Caco-2 (cell line): ENCODE measurements at regions not wholly inside any gene's neighbourhood (a gene's known extent, or its start where the extent isn't known, plus 50 kb on each side); places are given as distances from the start of the nearest gene placed in this dataset.

ENCODE experiments used
- BruUV-seq: library from RNA; stranded (reverse); fragments of 400-500 nt; replicated peaks from 2 replicates; lab custom pipeline; 2021; lab: Mats Ljungman, UMichigan
- CTCF ChIA-PET: fragments of 300-600 bp; sonication (Branson Sonifier 250); formaldehyde crosslinking; loops from one replicate; lab custom pipeline; 2022; ENCODE audit warnings: antibody characterized with exemption; lab: Charles Lee
- POLR2A ChIA-PET: fragments of 300-600 bp; sonication (Branson Sonifier 250); formaldehyde crosslinking; loops from one replicate; lab custom pipeline; 2022; ENCODE audit warnings: antibody characterized with exemption; lab: Charles Lee
- DNase-seq, 2 experiments: peaks; one replicate each; pipeline versions ENCODE4 v3.0.0 to v3.0.0-alpha.2; 2020 to 2022
- H3K27me3 ChIP-seq: replicated peaks from 2 replicates; pipeline ENCODE4 v1.6.0; 2011; ENCODE audit warnings: low read length; ENCODE audit not compliant: control insufficient read depth, insufficient read depth
- H3K36me3 ChIP-seq: 2 replicates; pipeline ENCODE4 v1.5.1; 2011; ENCODE audit warnings: low read length; ENCODE audit not compliant: control insufficient read depth, insufficient read depth
- H3K4me1 ChIP-seq: fragments of 250-450 bp; sonication (Bioruptor Pico); 2 replicates; pipeline ENCODE4 v1.5.1; 2020; ENCODE audit warnings: mild to moderate bottlenecking
- H3K4me3 ChIP-seq: 2 replicates; pipeline ENCODE4 v1.5.1; 2011; ENCODE audit warnings: low read depth, mild to moderate bottlenecking, control low read depth, low read length
- H3K9me3 ChIP-seq: fragments of 250-450 bp; sonication (Bioruptor Pico); 2 replicates; pipeline ENCODE4 v1.5.1; 2020; ENCODE audit warnings: mild to moderate bottlenecking, moderate library complexity
- H3K27ac Mint-ChIP-seq: one replicate; pipeline ENCODE4 v1.8.0; 2022; ENCODE audit warnings: mixed read lengths; ENCODE audit not compliant: unreplicated experiment
- H3K27me3 Mint-ChIP-seq: one replicate; pipeline ENCODE4 v1.8.0; 2022; ENCODE audit warnings: mixed read lengths; ENCODE audit not compliant: insufficient read depth, unreplicated experiment
- H3K36me3 Mint-ChIP-seq: one replicate; pipeline ENCODE4 v1.8.0; 2022; ENCODE audit warnings: mild to moderate bottlenecking, mixed read lengths; ENCODE audit not compliant: insufficient read depth, unreplicated experiment
- H3K4me1 Mint-ChIP-seq: one replicate; pipeline ENCODE4 v1.8.0; 2022; ENCODE audit warnings: low read depth, mixed read lengths; ENCODE audit not compliant: unreplicated experiment
- H3K4me3 Mint-ChIP-seq: one replicate; pipeline ENCODE4 v1.8.0; 2022; ENCODE audit warnings: mild to moderate bottlenecking, moderate library complexity, mixed read lengths; ENCODE audit not compliant: unreplicated experiment
- H3K9me3 Mint-ChIP-seq: one replicate; pipeline ENCODE4 v1.8.0; 2022; ENCODE audit warnings: mixed read lengths; ENCODE audit not compliant: unreplicated experiment
- intact Hi-C: fragments of 100-400 bp; cut with micrococcal nuclease; formaldehyde crosslinking; loops from one replicate; pipeline ENCODE4 v1.10.0; 2022; ENCODE audit not compliant: unreplicated experiment
- TF ChIP-seq, protein P1 (sequence below), 2 experiments: fragments of 200-600 bp in 1 of 2; IDR thresholded peaks; 1 replicate in 1 of 2; 2 replicates in 1 of 2; pipeline versions ENCODE4 v1.5.1 to v1.8.0; 2011 to 2022; ENCODE audit warnings: antibody characterized with exemption in 1 of 2, control low read depth in 1 of 2, inconsistent platforms in 1 of 2, low read depth in 1 of 2, low read length in 1 of 2, mild to moderate bottlenecking in 1 of 2, moderate library complexity in 1 of 2; ENCODE audit not compliant: insufficient read depth in 1 of 2, severe bottlenecking in 1 of 2, unreplicated experiment in 1 of 2

DNA sequence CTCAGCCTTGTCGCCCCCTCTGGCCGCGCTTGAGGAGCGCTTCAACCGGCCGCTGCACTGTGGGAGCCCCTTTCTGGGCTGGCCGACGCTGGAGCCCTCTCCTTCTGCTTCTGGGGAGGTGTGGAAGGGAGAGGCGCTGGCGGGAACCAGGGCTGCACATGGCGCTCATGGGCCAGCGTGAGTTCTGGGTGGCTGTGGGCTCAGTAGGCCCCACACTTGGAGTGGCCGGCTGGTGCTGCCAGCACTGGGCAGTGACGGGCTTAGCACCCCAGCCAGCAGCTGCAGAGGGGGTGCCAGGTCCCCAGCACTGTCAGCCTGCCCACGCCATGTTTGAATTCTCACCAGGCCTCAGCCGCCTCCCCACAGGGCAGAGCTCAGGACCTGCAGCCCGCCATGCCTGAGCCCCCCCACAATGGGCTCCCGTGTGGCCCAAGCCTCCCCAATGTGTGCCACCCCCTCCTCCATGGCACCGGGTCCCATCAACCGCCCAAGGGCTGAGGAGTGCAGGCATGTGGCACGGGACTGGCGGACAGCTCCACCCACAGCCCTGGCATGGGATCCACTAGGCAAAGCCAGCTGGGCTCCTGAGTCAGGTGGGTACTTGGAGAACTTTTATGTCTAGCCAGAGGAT lies 615.2 kb downstream of the TRIML1 start:
- Histone ChIP-seq H3K4me1 (no peaks in the 10 kb centered on the region), H3K9me3 (no peaks in the 10 kb centered on the region), H3K4me3 (no peak overlapping the region), H3K27me3 (no peaks in the 10 kb centered on the region), H3K36me3 (no peaks in the 10 kb centered on the region)
- CTCF ChIA-PET = no interaction called here
- no TSS peak for BruUV-seq
- H3K27me3 Mint-ChIP-seq = no peaks in the 10 kb centered on the region
- no peak overlapping the region for H3K4me3 Mint-ChIP-seq
- no peak for DNase-seq
- no peaks in the 10 kb centered on the region for H3K36me3 Mint-ChIP-seq
- TF ChIP-seq, protein P1, sequence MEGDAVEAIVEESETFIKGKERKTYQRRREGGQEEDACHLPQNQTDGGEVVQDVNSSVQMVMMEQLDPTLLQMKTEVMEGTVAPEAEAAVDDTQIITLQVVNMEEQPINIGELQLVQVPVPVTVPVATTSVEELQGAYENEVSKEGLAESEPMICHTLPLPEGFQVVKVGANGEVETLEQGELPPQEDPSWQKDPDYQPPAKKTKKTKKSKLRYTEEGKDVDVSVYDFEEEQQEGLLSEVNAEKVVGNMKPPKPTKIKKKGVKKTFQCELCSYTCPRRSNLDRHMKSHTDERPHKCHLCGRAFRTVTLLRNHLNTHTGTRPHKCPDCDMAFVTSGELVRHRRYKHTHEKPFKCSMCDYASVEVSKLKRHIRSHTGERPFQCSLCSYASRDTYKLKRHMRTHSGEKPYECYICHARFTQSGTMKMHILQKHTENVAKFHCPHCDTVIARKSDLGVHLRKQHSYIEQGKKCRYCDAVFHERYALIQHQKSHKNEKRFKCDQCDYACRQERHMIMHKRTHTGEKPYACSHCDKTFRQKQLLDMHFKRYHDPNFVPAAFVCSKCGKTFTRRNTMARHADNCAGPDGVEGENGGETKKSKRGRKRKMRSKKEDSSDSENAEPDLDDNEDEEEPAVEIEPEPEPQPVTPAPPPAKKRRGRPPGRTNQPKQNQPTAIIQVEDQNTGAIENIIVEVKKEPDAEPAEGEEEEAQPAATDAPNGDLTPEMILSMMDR (IDR thresholded peaks at IDR 0.05; ENCODE audit: insufficient read depth in 1 of 2, low read depth in 1 of 2, low read length in 1 of 2, severe bottlenecking in 1 of 2, unreplicated experiment in 1 of 2) = no peak
- POLR2A ChIA-PET = no interaction called here
- H3K4me1 Mint-ChIP-seq = no peaks in the 10 kb centered on the region
- intact Hi-C loops = no loop called here
- peaks cover 19% of the 10 kb centered on the region for H3K9me3 Mint-ChIP-seq
- H3K27ac Mint-ChIP-seq = no peak overlapping the region

DNA sequence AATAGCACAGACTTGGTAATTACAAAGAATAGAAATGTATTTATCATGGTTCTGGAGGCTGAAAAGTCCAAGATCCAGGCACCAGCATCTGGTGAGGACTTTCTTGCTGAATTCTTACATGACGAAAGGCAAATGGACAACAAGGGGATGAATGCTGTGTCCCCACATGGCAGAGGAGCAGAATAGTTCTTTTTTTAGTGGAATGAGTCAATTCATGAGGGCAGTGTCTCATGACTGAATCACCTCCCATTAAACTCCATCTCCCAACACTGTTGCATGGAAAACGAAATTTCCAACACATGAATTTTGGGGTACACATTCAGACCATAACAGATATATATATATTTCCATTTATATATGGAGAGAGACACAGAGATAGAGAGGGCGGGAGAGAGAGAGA lies 628.3 kb downstream of the TRIML1 start:
- H3K36me3 Mint-ChIP-seq = no peaks in the 10 kb centered on the region
- H3K4me1 Mint-ChIP-seq = no peaks in the 10 kb centered on the region
- H3K4me3 Mint-ChIP-seq = no peak overlapping the region
- no peaks in the 10 kb centered on the region for H3K27me3 Mint-ChIP-seq
- Histone ChIP-seq H3K27me3 (no peaks in the 10 kb centered on the region), H3K36me3 (no peaks in the 10 kb centered on the region), H3K4me1 (no peaks in the 10 kb centered on the region), H3K4me3 (no peak overlapping the region), H3K9me3 (no peaks in the 10 kb centered on the region; the same call in 1 of the 2 replicates)
- H3K27ac Mint-ChIP-seq = no peak overlapping the region
- no peak for DNase-seq
- intact Hi-C loops = no loop called here
- POLR2A ChIA-PET = no interaction called here
- H3K9me3 Mint-ChIP-seq = peaks cover 8% of the 10 kb centered on the region
- TF ChIP-seq, protein P1 (IDR thresholded peaks at IDR 0.05; ENCODE audit: insufficient read depth in 1 of 2, low read depth in 1 of 2, low read length in 1 of 2, severe bottlenecking in 1 of 2, unreplicated experiment in 1 of 2) = no peak
- BruUV-seq = no TSS peak
- CTCF ChIA-PET = no interaction called here

DNA sequence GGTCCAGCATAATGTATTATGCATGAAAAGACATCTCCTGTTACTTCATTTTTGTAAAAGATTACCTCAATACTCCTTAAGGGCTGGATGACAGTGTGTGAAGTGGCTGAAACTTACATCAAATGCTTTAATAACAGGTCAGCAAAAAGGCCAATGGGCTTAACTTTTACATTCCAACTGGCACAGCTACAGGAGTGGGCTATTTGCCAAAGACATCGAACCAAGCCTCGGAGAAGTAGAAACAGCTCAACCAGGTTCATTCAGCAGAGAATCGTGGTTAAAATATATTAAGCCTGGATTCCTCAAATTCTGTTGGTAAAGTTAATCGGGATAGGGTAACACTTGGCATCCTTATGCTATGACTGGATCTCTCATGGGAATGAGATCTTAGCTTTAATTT lies 639.7 kb downstream of the TRIML1 start:
- Mint-ChIP-seq H3K27me3 (no peaks in the 10 kb centered on the region), H3K36me3 (no peaks in the 10 kb centered on the region), H3K27ac (no peak overlapping the region), H3K9me3 (no peaks in the 10 kb centered on the region), H3K4me1 (no peaks in the 10 kb centered on the region), H3K4me3 (no peak overlapping the region)
- no peaks in the 10 kb centered on the region for H3K4me1 ChIP-seq
- no peak for DNase-seq
- H3K9me3 ChIP-seq = no peaks in the 10 kb centered on the region
- ChIA-PET POLR2A (no interaction called here), CTCF (no interaction called here)
- TF ChIP-seq, protein P1 (IDR thresholded peaks at IDR 0.05; ENCODE audit: insufficient read depth in 1 of 2, low read depth in 1 of 2, low read length in 1 of 2, severe bottlenecking in 1 of 2, unreplicated experiment in 1 of 2) = no peak
- intact Hi-C loops = no loop called here
- no peaks in the 10 kb centered on the region for H3K27me3 ChIP-seq
- H3K4me3 ChIP-seq = no peak overlapping the region
- no peaks in the 10 kb centered on the region for H3K36me3 ChIP-seq
- no TSS peak for BruUV-seq
